T-helper 9 cell (primary cell): ENCODE measurements at regions not wholly inside any gene's neighbourhood (a gene's known extent, or its start where the extent isn't known, plus 50 kb on each side); places are given as distances from the start of the nearest gene placed in this dataset.

Source experiments
- DNase-seq: peaks from one replicate; pipeline ENCODE4 v3.0.0-alpha.2; 2020

DNA sequence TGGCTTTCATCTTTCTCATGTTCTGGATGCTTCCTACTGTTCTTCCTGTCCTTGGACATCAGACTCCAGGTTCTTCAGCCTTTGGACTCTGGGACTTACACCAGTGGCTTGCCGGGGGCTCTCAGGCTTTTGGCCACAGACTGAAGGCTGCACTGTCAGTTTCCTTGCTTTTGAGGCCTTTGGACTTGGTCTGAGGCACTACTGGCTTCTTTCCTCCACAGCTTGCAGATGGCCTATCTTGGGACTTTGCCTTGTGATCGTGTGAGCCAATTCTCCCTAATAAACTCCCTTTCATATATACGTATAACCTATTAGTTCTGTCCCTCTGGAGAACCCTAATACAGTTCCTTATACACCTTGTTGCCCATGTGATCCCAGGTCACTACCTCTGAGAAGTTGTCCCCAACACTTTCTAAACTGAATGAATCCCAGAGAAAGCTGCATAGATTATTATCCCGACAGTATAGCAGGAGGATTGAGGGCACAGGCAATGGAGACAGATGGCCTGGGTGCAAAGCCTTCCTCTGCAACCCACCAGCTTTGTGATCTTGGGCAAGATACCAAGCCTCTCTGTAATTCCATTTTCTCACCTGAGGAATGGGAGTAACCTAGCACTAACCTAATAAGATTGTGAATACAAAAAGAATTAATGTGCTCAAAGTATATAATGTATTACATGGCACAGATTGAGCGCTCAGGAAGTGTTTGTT is 449.6 kb upstream of the BRINP1 start:
- no peak for DNase-seq

- no peak for DNase-seq
These were observed 441.6 kb upstream of the BRINP1 start for GRCh38 chr9:119810645-119811429.

- no peak for DNase-seq
These were observed 434.4 kb upstream of the BRINP1 start for GRCh38 chr9:119803679-119804078.

DNA sequence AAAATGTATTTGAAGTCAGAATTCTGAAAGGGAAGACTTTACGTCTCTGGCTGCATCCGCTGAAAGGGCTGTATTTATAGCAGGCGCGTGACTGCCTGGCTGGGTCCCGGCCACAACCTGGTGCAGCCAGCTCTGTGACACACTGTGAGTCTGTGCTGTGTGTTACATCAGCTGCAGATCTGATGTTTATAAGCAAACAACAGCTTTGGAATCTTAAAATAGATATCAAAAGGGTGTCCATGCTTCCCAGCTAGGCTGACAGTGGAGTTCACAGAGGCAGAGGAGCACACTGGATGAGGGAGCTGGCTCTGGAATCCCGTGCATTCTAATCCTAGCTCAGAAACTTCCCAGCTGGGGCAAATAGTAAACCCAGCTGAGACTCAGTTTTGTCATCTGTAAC is 433.4 kb upstream of the BRINP1 start:
- DNase-seq: no peak

DNA sequence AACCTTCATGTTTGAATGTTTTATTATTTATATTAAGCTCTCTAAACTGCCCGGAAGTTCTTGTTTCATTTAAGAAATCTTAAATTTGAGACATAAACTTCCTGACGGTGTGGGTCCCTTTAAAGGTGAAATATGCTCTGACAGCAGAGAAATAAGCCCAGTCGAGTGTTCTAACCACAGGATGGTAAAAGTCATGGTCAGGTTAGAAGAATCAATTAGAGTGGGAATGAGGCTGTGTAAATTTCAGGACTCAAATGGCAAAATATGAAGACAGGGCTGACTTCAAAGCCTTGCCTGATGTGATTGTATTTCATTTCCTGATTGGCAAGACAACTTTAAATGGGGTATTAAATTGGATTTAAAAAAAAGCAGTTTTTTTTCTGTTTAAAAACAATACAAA is 432.9 kb upstream of the BRINP1 start:
- DNase-seq: no peak

DNA sequence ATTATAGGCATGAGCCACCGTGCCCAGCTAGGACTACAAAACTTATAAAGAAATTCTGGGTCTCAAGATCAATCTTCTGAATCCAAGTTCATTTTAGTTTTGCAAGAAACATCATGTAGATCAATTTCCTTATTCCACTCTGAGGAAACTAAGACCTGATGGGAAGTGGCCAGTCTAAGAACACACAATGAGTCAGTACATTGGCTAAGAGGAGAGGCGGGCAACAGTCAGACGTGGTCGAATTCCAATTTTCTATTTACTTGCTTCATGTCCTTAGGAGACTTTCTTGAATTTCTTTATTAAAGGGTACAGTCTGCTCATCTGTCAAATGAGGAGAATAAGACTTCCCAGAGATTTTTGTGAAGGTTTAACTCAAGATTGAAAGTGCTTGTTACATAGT is 432.1 kb upstream of the BRINP1 start:
- no peak for DNase-seq

GRCh38 chr9:119795395-119795794 is 426.2 kb upstream of the BRINP1 start:
- no peak for DNase-seq

DNA sequence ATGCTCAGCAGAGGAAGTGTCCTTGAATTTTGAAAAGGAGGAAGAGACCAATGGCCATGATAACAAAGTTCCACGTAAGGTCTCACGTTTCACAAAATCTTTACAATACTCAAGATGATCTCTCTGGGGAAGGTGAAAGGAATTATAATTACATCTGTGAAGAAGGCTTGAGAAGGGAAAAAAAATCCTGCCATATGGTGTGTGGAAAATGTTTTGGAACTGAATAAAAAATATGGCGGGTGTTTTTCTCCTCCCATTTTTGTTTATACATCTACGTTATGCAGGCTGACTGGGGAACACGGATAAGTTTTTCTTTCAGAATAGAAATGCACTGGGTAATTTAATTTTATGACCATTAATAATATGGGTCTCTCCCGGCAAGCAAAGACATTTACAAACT is 425.6 kb upstream of the BRINP1 start:
- DNase-seq: no peak

GRCh38 chr9:119793218-119793617 is 424.0 kb upstream of the BRINP1 start:
- no peak for DNase-seq

DNA sequence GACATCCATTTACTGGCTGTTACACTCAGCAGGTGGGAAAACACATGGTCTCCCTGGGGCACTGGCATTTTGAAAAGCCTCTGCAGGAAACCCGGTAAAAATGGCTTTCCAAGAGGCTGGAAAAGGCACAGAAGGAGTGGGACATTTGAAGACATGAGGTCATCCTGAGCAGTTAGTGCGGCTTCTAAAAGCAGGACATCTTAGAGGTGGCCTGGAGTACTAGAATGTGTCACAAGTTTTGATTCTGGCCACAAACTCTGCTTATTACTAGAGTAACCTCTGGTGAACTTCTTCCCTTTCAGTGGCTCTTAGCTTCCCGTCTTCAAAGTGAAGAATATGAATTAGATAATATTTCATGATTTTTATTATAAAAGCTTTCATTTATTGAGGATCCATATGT is 423.0 kb upstream of the BRINP1 start:
- no peak for DNase-seq

GRCh38 chr9:119789987-119790386 is 420.8 kb upstream of the BRINP1 start:
- DNase-seq: no peak

DNA sequence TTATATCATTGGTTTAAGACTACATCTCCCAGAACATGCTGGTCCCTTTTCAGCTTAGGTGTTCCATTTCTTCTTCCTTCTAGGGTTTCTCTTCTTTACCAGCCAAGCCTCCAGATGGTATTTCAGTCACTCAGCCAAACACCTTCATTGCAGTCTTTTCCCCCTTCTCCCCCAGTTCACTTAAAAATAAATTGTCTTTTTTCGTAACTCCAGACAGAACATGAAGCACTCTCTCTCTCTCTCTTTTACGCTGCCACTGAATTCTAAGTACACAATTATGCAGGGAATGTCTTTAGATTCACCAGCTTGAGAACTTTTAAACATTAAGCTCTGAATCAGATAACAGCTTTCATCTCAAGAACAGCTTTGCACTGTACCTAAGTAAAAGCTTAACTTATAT is 419.7 kb upstream of the BRINP1 start:
- DNase-seq: no peak

DNA sequence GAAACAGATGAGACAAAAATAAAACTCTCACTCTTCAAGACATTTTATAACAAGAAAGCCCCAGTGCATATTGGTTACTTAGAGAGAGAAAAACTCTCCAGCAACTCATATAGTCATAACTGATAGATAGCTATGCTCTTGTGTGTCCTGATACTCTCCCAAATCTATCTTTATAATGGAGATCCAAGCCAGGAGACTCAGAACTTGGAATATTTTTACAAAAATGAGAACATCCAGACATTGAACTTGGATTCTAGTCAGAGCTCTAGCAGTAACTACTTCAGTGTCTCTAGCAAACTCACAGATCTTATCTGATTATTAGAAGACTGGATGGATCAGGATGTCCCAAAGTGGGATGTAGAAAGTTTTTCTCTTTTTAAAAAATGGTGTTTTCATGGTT is 412.7 kb upstream of the BRINP1 start:
- DNase-seq: no peak

DNA sequence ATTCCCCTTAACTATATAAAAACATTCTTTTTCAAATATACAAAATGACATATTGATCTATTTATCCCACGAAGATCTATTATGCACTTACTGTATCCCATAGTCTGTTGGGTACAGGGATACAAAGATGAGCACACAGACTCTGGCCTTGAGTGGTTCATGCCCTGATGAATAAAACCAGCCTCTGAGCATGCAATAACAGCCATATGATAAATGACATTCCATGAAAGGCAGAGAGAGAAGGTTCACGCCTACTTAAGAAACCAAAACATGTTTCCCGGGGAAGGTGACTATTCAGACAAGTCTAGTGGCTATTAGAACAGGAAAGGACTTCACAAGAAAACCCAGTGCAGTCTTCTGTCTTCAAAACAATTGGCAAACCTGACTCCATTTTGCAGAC is 406.2 kb upstream of the BRINP1 start:
- no peak for DNase-seq

GRCh38 chr9:119773823-119774222 is 404.6 kb upstream of the BRINP1 start:
- no peak for DNase-seq

DNA sequence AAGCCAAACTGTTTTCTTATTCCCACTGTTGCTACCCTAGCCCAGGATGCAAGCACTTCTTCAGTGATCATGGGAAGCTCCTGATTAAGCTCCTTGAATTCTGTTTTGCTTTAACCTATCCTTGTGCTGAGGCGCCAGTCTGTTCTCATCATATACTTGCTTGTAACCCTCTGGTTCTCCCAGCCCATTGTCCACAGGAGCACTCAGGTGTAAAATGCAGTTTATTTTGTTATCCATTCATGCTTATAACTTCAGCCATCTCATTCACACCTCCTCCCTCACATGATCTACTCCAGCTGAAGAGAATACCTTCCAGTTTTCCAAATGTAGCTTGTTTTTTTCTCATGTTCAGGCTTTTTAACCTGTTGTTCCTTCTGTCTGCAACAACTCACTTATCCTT is 402.1 kb upstream of the BRINP1 start:
- no peak for DNase-seq

DNA sequence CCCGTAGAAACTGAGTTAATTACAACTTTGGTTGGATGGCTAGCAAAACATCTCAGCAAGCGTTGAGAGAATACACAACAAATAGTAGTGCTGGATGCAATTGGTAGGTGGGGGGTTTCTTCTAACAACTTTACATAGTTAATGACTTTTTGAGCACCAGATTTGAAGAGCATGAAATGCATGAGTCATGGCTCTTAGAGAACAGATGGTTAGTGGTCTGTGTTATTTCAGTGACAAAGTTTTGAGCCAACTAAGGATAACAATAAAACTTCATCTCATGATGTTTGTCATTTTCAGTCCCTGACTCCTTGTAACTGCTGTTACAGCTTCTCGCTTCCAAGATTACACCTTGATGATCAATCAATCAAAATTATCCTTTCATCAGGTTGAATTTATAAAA is 399.0 kb upstream of the BRINP1 start:
- no peak for DNase-seq

DNA sequence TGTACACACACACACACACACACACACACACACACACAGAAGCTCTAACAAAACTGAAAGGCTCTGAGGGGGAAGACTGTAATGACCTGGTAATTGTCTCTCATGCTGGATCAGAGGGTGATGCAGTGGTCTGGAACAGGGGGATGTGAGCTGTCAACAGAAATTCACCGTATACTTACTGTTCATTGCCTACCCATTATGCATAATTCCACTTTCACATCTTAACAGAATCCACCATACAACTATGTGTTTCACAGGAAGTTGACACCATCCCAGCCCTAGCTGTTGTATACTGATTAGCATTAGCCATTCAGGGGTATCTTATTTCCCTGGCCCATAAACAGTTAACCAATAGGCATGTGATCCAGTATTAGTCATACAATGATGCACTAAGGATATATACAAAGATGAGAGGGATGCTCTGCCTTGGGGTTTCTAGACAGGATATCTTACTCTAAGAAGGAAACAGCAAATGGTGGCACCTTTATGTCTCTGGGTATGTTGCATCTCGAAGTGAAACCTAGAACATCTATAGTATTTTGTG is 396.5 kb upstream of the BRINP1 start:
- no peak for DNase-seq

DNA sequence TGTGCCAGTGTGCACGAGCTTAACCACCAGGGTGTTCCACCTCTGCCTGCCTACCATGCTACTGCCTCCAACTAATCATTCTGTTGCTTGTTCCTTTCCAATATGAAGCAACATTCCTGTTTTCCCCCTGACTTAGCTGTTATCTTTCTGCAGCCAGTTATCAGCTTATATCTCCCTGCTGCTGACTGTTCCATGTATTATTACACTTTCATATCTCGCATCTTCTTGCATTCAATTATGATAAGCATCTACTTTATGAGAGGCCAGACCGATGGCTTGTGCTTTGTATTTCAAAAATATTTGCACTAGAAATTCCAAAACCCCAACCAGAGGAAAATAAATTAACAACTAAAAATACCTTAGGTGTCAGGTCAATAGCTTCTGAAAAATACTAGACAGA is 394.0 kb upstream of the BRINP1 start:
- DNase-seq: no peak

GRCh38 chr9:119761812-119762211 is 392.6 kb upstream of the BRINP1 start:
- no peak for DNase-seq

DNA sequence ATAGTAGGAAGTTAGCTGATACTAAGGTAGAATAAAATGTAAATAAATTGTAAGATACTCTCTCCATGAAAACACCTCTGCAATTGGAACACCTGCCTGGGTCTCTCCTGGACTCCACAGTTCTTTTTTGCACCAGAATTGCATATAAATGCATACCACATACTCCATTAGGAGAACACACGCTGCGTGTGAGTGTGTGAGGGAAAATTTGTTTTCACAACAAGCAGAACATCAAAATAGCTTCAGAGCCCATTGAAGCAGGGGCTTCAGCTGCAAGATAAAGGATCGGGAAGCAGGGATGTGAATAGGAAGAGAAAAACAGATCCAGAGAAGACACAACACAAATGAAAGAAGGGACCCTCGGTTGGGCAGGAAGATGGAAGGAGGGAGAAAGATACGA is 389.8 kb upstream of the BRINP1 start:
- DNase-seq: no peak

- no peak for DNase-seq
These were observed 389.0 kb upstream of the BRINP1 start for GRCh38 chr9:119758241-119758640.

DNA sequence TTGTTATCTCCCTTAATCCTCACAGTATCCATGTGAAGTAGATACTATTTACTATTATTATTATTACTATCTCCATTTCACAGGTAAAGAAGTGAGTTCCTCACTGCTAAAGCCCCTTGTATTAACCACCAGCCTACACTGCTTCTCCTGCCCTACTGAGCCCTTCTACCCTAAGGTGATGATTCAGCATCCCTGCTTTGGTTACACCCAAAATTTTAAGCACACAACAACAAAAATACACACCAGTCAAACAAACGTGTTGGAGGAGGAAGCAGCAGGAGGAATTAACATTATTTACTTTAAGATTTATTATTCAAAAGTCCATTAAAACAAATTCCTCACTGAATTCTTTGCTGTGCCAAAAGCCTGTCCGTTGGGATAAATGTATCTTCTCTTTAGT is 370.2 kb upstream of the BRINP1 start:
- DNase-seq: no peak
